ENCODE measurements at regions not wholly inside any gene's neighbourhood (a gene's known extent, or its start where the extent isn't known, plus 50 kb on each side); places are given as distances from the start of the nearest gene placed in this dataset.

- DNase-seq = no peak
These were observed 52.0 kb downstream of the LRATD1 start for GRCh38 chr2:14684516-14684915.

GRCh38 chr2:14690926-14691325 lies 58.4 kb downstream of the LRATD1 start:
- DNase-seq = no peak

GRCh38 chr2:14693874-14694273 lies 61.4 kb downstream of the LRATD1 start:
- no peak for DNase-seq

- no peak for DNase-seq
These were observed 68.2 kb downstream of the LRATD1 start for GRCh38 chr2:14700753-14701152.

GRCh38 chr2:14702258-14702657 lies 69.7 kb downstream of the LRATD1 start:
- no peak for DNase-seq

GRCh38 chr2:14706201-14706600 lies 73.7 kb downstream of the LRATD1 start:
- no peak for DNase-seq

- DNase-seq = no peak
These were observed 79.6 kb downstream of the LRATD1 start for GRCh38 chr2:14712111-14712510.

- DNase-seq = no peak
These were observed 80.7 kb downstream of the LRATD1 start for GRCh38 chr2:14713248-14713647.

- no peak for DNase-seq
These were observed 83.1 kb downstream of the LRATD1 start for GRCh38 chr2:14715600-14715999.

- DNase-seq = no peak
These were observed 83.8 kb downstream of the LRATD1 start for GRCh38 chr2:14716319-14716718.

- DNase-seq = no peak
These were observed 84.6 kb downstream of the LRATD1 start for GRCh38 chr2:14717131-14717530.

GRCh38 chr2:14720319-14720718 lies 87.8 kb downstream of the LRATD1 start:
- DNase-seq = no peak

GRCh38 chr2:14720739-14721138 lies 88.2 kb downstream of the LRATD1 start:
- no peak for DNase-seq

GRCh38 chr2:14722904-14723570 lies 90.5 kb downstream of the LRATD1 start:
- no peak for DNase-seq

- no peak for DNase-seq
These were observed 91.2 kb downstream of the LRATD1 start for GRCh38 chr2:14723684-14724083.

- no peak for DNase-seq
These were observed 103.2 kb downstream of the LRATD1 start for GRCh38 chr2:14735696-14736095.

- no peak for DNase-seq
These were observed 104.7 kb downstream of the LRATD1 start for GRCh38 chr2:14737201-14737600.

GRCh38 chr2:14743861-14744260 lies 111.3 kb downstream of the LRATD1 start:
- no peak for DNase-seq

- no peak for DNase-seq
These were observed 113.0 kb downstream of the LRATD1 start for GRCh38 chr2:14745288-14746076.

GRCh38 chr2:14746133-14746532 lies 113.6 kb downstream of the LRATD1 start:
- no peak for DNase-seq

- DNase-seq = no peak
These were observed 114.9 kb downstream of the LRATD1 start for GRCh38 chr2:14747447-14747846.

GRCh38 chr2:14749884-14750283 lies 117.4 kb downstream of the LRATD1 start:
- no peak for DNase-seq

- DNase-seq = no peak
These were observed 117.9 kb downstream of the LRATD1 start for GRCh38 chr2:14750433-14750832.

GRCh38 chr2:14751581-14751980 lies 119.1 kb downstream of the LRATD1 start:
- no peak for DNase-seq

GRCh38 chr2:14752295-14752694 lies 119.8 kb downstream of the LRATD1 start:
- DNase-seq = no peak

All from T-helper 9 cell (primary cell).